ENCODE measurements at regions not wholly inside any gene's neighbourhood (a gene's known extent, or its start where the extent isn't known, plus 50 kb on each side); places are given as distances from the start of the nearest gene placed in this dataset.

DNA sequence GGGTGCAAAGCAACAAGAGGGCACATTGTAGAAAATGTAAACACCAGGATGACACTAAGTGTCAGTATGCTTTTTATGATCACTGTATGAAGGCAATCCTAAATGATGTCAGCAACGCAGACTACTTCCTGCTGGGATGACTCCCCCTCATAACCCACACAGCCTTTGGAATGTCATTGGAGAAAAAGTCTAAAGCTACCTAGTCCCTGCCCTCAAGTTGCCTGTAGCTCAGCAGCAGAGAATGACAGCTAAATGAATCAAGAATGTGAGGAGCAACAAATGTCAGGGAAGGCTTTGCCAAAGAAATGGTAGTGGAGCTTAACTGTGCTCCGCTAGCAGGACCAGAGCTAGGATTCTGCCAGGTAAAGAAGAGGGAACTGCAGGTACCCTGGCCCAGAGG lies 555.6 kb downstream of the CD83 start:
- TF ChIP-seq GATA2 (IDR thresholded peaks at IDR 0.05; ENCODE audit: low read depth, low read length) (no peak), GATA3 (IDR thresholded peaks at IDR 0.05; ENCODE audit: low read depth, low read length) (no peak)
